GM12892 (cell line): ENCODE measurements at regions not wholly inside any gene's neighbourhood (a gene's known extent, or its start where the extent isn't known, plus 50 kb on each side); places are given as distances from the start of the nearest gene placed in this dataset.

ENCODE experiments used
- DNase-seq: peaks from one replicate; pipeline ENCODE4 v3.0.0; 2011; ENCODE audit not compliant: insufficient read length
- FAIRE-seq: peaks from 2 replicates; lab custom pipeline; 2011; peaks lifted over from hg19 to GRCh38; lab: Jason Lieb, UNC
- POLR2A ChIP-seq: IDR thresholded peaks from 2 replicates; pipeline ENCODE4 v1.6.1; 2011; ENCODE audit warnings: low read depth, low read length, control low read depth
- POLR2AphosphoS5 ChIP-seq: IDR thresholded peaks from 2 replicates; pipeline ENCODE4 v1.6.1; 2011; ENCODE audit warnings: low read depth, low read length, control low read depth
- TAF1 ChIP-seq: IDR thresholded peaks from 2 replicates; pipeline ENCODE4 v1.6.1; 2011; ENCODE audit warnings: low read depth, mild to moderate bottlenecking, control low read depth, low read length, borderline replicate concordance

DNA sequence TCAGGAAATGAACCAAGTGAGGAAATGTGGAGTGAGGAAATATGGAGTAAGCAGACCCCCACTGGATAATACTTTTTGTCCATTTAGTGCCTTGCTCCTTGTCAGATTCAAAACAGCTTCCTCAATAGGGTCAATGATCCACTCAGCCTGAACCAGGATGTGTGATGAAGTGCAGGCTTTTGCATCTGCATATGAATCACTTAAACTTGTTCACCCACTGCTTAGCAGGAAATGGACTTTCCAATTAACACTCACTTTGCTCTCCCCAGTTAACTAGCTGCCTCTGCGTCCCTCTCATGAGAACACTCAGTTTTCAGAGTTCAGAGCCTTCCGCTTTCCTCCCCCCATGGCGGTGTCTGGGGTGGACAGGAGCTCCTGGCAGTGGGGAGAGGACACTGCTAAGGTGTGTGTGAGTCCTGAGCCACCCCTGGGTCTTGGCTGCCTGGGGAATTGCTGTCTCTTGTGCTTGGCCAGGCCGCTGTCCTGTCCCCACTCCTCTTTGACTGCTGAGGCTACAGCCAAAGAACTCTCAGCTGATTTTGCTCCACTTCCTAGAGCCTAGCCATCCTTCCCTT is 621.8 kb downstream of the CDH26 start:
- no peak for TF ChIP-seq POLR2AphosphoS5
- FAIRE-seq = no peak

DNA sequence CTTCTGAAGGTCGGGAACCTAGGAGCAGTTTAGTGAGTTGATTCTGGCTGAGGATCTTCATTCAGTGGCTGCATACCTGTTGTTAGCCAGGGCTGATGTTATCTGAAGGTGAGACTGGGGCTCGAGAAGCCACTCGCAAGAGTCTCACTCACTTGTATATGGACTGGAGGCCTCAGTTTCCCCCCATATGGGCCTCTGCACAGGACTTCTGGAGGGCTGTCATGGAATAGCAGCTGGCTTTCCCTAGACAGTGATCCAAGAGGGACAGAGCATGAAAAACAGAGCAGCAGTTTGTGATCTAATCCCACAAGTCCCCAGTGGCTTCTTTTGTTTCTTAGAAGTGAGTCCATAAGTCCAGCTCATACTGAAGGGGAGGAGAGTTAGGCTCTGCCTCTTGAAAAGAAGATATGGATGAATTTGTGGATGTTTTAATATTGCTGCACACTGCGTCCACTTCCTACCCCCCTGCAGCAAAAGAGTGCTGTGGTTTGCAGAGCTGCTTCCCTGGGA is 623.4 kb downstream of the CDH26 start:
- TF ChIP-seq POLR2A (no peak), POLR2AphosphoS5 (no peak), TAF1 (no peak)
- DNase-seq (no peak), FAIRE-seq (no peak)

More for the DNA sequence above, 621.8 kb downstream of the CDH26 start:
- no peak for DNase-seq

DNA sequence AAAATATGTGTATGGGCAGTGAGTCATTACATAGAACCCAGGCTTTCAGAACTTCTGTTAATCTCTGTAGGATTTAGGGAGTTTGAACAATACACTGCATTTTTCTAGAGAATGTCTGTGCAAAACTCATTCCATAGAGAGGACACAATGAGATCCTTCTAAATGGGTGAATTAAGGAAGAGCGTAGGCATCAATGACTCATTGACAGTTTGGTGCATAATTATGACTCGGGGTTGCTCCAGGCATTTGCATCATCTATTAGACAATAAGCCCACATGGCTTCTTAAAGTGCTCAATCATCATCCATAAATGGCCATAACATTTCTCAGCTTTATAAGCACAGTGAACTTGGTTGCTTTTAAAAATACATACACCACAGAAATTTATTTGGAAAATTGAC is 625.5 kb downstream of the CDH26 start:
- no peak for FAIRE-seq
- TF ChIP-seq POLR2AphosphoS5 (no peak), POLR2A (no peak), TAF1 (no peak)
- DNase-seq = no peak

DNA sequence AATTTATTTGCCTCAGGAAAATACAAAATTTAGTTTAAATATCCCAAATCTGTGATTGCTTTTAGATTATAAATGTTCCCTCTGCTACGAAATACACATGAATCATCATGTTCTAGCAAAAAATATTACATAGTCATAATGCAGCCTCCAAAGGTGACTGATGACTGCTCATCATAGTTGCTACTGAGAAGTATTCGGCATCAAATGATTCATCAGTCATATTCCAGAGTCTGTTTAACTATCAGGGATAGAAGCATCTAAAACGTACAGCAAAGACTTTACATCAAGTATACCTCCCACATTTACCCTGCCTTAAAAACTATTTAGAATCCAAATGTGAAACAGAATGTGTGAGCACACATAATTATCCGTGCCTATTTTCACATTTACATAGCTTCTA is 626.0 kb downstream of the CDH26 start:
- DNase-seq (no peak), FAIRE-seq (no peak)
- TF ChIP-seq POLR2AphosphoS5 (no peak), TAF1 (no peak), POLR2A (no peak)

DNA sequence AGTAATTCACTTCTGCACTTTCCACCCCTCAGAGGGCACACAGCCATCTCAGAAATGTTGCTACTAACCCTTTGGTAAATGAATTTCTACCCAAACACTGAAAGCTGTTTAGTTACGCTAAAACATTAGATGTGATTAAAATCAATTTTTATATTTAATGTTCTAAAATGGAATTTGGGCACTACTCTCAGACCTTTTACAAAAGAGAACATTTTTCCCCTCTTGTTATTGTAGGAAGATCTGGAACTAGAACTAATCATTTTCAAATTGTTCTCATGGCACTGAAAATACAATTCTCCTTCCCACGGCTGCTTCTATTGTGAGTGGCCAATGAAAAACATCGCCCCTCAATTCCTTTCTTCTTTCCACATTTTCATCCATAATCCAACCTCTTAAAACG is 627.4 kb downstream of the CDH26 start:
- DNase-seq (no peak), FAIRE-seq (no peak)
- TF ChIP-seq TAF1 = no peak
- TF ChIP-seq POLR2A = no peak
- no peak for TF ChIP-seq POLR2AphosphoS5

DNA sequence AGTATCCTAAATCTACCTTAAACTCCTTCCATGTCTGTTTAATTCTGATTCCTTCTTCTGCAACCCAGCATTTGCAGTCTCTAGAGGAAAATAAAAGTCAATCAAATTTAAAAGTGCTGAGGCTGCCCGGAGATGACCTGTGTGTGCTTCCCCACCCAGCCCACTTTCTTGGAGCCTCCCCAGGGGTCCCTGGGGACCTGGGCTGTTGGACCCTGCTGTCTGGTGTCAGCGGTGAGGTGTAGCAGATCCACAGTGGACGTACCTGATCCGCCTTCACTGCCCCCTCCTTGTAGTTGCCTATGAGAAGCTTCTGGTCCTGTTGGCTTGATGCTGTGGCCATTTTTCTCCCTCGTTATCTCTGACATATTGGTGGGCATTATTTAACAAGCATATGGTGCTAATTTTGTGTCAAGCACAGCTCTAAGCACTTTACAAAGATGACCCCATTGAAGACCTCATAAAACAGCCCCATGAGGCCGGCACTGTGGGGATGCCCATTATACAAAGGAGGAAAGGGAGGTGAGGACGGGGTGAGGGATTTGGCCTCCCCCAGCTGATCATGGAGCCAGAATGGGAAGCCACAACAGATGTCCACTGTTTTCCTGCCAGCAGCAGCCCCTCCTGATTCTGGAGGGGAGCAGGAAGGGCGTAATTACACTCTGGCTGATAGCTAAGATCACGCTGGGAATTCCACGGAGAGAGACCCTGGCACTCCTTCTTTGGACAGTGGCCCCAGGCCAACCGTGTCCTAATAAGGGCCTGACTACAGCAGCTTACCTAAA is 628.2 kb downstream of the CDH26 start:
- no peak for TF ChIP-seq POLR2AphosphoS5
- TF ChIP-seq POLR2A = no peak
- no peak for TF ChIP-seq TAF1
- FAIRE-seq (no peak), DNase-seq (no peak)

DNA sequence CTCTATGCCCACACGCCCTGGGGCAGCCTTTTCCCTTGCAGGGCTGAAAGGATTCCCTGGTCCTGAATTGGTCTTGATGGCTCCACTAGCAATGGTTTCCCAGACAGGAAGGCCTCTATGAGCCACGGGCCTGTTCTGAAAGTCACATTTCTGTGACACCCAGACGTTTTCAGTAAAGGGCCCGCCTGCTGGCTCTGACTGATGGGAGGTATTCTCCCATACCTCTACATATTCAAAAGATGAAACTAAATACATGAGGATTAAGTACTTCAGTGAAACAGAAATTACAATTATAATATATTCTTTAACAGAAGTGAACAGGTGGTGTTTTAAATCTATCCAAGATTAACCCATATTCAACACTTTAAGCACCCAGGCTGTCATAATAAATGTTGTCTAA is 629.8 kb downstream of the CDH26 start:
- no peak for FAIRE-seq
- DNase-seq = no peak
- TF ChIP-seq POLR2AphosphoS5 (no peak), POLR2A (no peak), TAF1 (no peak)

DNA sequence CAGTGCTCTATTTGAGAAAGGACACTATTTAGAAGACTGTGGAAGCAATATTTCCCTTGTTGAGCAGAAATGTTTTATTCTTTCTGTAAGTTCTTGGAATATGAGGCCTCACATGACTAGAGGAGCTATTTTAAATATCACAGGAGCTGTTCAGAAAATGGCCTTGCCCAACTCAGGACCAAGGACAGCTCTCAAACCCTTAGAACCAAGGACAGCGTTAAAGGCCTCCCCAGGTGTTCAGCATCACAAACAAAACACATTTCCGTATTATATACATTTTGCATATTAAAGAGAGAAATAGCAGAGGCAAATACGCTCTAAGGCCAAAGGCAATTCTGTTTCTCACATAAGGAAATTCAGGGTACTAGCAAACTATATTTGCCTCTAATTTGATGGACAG is 631.4 kb downstream of the CDH26 start:
- FAIRE-seq (no peak), DNase-seq (no peak)
- TF ChIP-seq POLR2AphosphoS5 = no peak
- no peak for TF ChIP-seq POLR2A
- TF ChIP-seq TAF1 = no peak

DNA sequence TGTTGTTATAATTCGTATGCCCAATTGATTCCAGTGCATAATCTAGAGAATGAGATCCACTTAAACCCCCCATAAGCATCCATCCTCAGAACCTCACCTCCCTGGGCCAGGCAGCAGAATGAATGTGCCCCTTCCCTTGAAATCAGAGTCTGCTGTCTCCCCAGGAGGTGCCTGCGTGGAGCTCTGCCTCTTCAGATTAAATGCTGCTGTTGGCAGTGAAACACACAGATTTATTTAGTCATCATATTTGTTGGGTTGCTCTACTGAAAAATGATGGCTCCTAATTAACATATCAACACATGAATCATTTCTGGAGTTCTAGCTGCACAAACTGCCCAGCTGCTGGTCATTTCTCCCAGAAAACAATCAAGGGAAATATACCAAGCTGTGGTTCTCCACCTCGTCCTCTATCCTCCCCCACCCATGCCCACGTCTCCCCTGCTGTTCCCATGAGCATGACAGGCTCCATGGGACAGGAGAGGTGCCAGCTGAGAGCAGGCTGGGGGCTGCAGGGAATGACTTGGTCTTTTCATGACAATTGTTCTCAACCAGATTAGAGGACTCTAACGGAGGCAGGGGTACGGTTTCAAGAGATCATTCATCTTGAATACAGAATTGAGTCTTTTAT is 633.1 kb downstream of the CDH26 start:
- FAIRE-seq (no peak), DNase-seq (no peak)
- no peak for TF ChIP-seq POLR2AphosphoS5
- no peak for TF ChIP-seq TAF1
- TF ChIP-seq POLR2A = no peak

DNA sequence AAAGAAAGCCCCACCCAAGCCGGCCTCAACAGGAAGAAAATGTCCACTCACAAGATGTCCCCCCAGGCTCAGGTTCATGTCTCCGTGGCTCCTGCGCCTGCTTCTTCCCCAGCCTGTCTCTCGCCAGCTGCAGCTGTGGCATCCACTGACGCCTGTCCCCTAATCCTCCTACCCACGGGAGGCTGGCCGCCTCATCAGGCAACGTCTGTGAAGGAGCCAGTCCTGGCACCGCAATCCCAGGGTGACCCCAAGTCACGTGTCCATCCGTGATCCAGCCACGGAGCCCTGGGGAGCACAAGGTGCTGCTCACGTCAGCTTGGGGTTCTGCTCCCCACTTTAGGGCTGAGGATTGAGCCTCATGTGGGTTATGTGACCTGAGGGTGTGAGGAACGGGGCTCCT is 640.3 kb downstream of the CDH26 start:
- TF ChIP-seq POLR2AphosphoS5 = no peak
- no peak for TF ChIP-seq TAF1
- DNase-seq = no peak
- no peak for FAIRE-seq

DNA sequence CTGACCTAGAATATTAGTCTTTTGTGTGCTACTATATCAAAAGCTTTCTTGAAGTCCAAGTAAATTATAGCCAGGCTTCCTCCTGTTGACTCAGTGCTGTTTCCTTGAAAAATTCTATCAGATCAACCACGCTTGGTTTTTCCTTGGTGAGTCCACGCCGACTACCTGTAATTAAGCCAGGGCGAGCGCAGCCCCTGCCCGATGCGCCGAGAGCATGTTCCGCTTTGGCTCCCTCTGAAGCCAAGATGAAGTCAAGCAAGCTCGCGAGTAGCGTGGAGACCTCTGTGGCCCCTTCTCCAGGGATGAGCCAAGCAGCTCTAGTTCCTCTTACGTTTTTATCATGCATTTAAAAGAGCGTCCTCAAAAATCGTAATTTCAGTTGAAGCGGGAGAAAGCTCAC is 641.2 kb downstream of the CDH26 start:
- no peak for FAIRE-seq
- TF ChIP-seq POLR2AphosphoS5 = no peak
- no peak for TF ChIP-seq POLR2A
- TF ChIP-seq TAF1 = no peak

DNA sequence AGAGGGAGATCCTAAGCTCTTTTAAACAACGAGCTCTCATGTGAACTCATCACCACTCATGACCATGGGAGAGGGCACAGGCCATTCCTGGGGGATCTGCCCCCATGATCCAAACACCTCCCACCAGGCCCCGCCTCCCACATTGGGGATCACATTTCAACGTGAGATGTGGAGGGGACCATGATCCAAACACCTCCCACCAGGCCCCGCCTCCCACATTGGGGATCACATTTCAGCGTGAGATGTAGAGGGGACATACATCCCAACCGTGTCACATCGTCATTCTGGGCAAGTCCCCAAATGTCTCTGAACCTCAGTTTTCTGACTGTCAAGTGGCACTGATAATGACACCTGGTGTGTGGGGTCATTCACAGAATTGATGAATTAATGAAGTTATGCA is 641.8 kb downstream of the CDH26 start:
- TF ChIP-seq POLR2A (no peak), POLR2AphosphoS5 (no peak), TAF1 (no peak)
- no peak for FAIRE-seq
- DNase-seq = no peak

More for the DNA sequence above, 641.2 kb downstream of the CDH26 start:
- no peak for DNase-seq
